Stimulated activated CD8-positive, alpha-beta memory T cell treated with anti-CD3 and anti-CD28 coated beads, Interleukin-4, amount 100 ng/mL, for 48 hours (primary cell): ENCODE measurements at regions not wholly inside any gene's neighbourhood (a gene's known extent, or its start where the extent isn't known, plus 50 kb on each side); places are given as distances from the start of the nearest gene placed in this dataset.
"Not testable (repeated sequence)": the region's sequence is repeated elsewhere in the genome, so short reads cannot be mapped to it uniquely, and the experiment has no call there.

Experiments
- DNase-seq: peaks from one replicate; pipeline ENCODE4 v3.0.0-alpha.2; 2020

DNA sequence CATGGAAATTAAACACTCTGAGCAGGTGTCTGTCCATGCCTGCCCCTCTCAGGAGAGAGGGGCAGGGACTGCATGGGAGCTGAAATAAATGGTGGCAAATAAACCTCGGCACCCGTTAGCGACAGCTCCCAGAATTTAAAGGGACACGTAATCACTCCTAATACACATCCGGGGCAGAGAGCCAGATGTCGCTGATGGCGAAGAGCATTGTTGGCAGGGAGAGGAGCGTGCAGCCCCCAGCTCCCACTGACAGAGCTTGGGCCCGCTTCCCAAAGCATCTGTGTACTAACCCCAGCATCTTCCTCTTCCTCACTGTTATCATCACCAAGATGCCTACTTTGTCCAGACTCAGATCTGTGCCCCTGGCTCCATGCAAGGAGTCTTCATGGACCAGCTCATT is 85.8 kb downstream of the IRX5 start:
- no peak for DNase-seq

DNA sequence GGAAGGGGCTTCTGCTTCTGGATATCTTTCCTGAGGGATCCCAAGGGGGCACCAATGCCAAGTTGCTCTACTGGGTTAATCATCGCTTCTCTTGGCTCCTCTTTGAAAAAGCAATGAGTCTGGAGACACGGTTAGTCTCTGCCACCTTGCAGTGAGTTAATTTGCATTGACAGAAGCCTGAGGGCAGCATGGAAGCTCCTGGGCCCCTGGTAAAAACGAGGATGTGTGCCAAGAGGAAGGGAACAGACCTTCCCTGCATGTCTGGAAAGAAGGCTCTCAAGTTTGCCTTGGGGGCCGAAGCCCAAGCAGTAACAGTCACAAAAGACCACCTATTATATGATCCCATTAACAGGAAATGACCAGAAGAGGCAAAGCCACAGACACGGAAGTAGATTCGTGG is 86.7 kb downstream of the IRX5 start:
- no peak for DNase-seq

GRCh38 chr16:55018881-55019280 is 88.2 kb downstream of the IRX5 start:
- no peak for DNase-seq

DNA sequence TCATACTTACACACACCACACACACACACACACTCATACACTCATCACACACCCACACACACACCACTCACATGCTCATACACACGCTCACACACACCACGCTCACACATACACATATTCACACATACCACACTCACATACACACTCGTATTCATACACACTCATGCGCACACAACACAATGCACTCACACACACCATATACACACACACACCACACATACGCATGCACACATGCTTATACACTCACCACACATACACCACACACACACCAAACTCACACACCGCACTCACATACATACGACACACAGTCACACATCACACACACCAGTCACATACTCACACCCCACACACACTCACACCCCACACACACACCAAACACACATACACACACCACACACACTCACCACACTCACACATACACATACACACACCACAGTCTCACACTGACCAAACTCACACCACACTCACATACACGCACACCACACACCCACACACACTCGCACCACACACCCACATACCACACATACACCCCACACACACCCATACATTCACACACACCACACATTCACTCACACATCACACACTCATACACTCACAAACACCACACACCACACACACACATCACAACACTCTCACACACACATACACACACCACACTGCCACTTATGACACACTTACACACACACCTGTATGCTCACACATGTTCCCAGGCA is 88.9 kb downstream of the IRX5 start:
- DNase-seq, result no peak

DNA sequence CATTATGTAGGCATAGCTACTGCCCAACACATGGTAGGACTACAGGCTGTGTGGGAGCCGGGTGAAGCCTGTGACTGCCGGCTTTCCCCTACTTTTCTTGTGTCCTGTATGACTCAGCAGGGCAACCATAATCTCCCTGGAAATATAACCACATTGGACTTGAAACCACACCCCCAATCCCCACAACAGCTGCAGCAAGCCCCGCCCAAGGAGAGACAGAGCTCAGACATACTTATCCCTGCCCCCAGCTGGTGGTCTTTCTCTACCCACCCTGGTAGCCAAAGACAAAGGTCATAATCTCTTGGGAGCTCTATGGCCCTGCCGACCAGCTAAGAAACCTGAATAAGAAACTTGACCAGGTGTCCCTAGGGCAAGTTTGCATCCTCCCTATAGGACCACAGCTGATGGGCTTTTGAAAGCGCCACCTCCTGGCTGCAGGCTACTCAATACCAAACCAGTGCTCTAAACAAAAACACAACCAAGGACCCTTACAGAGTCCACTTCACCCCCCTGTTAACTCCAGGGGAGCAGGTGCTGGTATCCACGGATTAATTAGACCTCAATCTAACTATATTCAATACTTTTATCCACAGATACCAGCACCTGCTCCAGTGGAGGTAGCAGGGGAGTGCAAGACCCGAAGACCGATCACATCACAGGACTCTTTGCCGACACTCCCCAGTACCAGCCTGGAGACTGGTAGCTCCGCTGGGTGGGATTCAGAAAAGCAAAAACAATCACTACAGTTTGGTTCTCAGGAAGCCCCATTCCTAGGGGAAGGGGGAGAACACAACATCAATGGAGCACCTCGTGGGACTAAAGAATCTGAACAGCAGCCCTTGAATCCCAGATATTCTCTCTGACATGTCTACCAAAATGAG is 91.2 kb downstream of the IRX5 start:
- no peak for DNase-seq

DNA sequence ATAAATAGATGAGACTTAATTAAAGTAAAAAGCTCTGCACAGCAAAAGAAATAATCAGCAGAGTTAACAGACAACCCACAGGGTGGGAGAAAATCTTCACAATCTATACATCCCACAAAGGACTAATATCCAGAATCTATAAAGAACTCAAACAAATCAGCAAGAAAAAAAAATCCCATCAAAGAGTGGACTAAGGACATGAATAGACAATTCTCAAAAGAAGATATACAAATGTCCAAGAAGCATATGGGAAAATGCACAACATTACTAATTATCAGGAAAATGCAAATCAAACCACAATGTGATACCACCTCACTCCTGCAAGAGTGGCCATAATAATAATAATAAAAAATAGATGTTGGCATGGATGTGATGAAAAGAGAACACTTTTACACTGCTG is 96.6 kb downstream of the IRX5 start:
- not testable (repeated sequence) for DNase-seq

DNA sequence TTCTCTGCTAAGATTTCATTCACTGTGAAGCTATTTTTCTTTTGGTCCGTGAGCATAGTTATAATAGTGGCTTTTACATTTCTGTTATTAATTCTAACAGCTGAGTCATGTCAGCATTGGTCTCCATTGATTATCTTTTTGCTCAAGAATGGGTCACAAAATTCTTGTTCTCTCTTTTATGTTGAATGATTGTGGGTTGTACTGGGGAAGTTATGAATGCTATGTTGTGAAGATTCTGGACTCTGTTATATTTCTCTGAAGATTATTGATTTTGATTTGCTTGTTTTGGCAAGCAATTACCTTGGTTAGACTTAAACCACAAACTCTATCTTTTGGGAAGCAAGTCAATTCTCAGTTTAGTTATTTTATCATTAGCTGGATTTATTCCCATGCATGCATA is 98.8 kb downstream of the IRX5 start:
- DNase-seq, result no peak

DNA sequence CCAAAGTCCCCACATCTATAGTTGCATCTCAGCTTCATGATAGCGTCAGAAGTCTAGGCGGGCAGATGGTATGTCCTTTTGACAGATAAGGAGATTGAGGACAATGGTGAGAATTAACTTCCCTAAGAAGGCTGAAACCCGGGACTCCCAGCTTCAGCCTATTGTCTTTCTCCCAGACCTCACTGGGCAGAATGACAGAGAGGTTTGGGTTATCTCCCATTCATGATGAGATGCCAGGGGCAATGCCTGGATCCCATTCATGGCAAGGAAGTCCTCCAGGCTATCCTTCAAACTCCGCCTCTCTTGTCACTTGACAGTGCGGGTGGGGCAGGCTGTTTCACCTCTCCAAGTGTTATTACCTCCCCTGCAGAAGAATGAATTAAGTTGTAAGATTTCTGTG is 100.3 kb downstream of the IRX5 start:
- no peak for DNase-seq

DNA sequence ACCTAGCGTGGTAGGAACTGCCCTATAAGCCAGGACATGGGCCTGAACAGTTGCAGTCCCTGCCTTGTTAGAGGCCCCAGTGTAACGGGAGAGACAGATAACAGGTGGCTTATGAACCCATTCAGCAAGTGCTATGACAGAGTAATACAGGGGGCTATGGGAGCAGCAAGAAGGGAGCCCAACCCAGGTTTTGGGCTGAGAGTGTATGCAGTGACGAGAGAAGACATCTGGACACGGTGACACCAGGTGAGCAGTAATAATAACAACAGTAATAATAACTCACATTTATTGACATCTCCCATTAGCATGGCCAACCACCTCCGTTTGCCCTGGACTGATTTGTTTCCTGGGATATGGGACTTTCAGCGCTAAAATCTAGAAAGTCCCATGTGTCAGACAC is 100.8 kb downstream of the IRX5 start:
- no peak for DNase-seq

DNA sequence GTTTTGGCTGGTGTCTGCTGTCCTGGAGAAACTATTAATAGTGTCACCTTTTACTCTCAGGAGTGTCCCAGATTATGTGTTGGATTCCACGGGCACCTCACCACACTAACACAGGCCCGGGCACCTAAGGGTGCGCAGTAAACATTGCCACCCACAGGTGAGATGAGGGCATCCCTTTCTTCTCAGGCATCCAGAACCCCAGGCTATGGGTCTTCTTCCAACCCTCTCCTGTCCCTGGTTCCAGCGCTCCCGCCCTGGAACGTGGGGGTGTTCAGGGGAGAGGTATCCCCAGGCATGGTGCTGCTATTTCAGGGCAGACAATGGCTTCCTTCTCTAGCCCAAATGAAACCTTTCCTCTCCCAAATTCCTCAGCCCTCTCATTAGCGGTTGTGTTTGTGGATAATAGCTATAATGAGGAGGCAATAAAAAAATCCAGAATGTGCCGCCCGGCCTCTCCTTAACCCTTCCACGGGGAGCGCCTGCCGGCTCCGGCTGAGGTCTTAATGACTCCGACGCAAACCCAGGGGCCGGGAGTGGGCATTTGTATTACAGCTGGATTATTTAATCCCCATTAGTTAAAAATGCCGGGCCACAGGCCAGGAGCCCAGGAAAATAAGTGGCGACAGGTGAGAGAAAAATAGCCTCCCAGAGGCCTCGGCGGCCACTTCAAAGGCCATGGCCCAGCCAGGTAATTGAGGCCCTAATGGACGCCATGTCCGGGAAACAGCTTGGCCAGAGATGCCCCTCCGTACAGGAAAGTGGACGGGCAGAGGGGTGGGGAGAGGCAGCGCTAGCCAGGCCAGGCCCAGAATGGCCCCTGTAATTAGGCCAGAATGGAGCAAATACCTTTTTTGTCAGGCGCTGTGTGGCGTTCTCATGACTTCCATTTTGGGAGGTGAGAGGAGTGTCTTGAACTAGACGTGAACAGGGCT is 102.8 kb downstream of the IRX5 start:
- no peak for DNase-seq

DNA sequence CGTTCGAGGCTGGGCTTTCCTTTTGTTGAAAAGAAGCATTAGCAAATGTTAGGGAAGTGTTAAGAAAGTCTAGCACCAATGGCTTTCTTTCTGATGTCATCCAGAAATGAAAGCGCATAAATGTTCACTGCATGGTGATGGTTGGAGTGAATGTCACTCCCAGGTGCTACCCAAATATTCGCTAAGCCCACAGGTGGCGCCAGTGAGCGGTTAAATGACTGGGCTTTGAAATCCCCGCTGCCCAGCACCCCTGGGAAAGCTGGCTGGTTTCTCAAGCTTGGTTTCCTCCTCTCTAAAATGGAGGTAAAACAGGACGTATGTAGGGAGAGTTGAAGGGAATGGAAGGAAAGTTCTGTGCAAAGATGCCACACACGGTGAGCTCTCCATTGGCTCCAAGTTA is 104.4 kb downstream of the IRX5 start:
- DNase-seq, result peak; percentile 74

DNA sequence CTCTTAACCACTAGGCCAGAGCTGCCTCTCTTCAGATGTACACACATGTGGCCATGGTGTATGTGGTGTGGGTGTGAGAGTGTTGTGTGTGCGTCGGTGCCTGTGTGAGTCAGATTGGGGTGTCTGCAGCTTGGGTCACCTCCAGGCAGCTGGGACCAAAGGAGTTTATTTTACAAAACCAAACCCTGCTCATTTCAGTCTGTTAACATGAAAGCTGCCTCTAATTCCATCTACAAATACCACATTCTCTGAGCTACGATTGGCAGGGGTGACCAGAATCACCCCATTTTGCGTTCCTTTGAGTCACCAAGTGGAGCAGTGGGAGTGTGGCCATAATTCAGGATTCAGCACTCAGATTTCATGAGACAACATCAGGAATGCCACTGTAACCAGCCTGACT is 105.3 kb downstream of the IRX5 start:
- no peak for DNase-seq

DNA sequence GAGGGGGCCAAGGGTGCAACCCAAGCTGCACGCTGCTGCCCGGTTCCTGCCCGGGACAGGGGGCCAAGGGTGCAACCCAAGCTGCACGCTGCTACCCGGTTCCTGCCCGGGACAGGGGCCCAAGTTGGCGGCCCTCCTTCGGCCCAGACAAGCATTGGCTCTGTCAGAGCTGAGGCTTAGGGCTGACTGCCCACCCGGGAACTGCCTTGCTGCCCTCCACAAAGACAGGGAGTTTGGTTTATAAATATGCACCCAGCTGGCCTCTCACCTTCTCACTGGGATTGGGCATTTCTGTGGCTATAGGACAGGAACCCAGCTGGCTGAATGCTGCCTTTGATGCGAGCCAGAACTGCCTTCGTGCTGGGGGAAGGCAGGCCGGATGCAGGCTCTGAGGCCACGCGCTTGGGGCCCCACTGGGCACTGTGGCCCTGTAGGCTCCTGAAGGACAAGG is 105.7 kb downstream of the IRX5 start:
- no peak for DNase-seq

DNA sequence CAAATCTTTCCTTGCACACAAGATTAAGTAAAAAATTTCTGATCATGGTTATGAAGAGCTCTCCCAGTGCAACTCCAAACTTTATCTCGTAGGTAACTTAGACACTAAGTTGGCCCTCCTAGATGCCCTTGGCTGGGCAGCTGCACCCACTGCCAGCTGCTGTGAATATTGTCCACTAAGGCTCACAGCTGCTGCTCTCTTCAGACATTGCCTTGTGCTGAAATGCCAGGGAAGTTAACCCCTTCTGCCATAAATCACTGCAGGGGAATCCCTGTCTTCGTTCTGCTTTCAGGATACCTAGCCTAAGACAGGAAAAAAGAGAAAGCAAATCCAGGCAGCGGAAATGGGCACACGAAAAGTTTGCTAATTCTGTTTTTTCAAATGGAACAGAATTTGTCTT is 106.4 kb downstream of the IRX5 start:
- DNase-seq, result no peak

- no peak for DNase-seq
Observed at GRCh38 chr16:55037966-55038365, 107.3 kb downstream of the IRX5 start.

DNA sequence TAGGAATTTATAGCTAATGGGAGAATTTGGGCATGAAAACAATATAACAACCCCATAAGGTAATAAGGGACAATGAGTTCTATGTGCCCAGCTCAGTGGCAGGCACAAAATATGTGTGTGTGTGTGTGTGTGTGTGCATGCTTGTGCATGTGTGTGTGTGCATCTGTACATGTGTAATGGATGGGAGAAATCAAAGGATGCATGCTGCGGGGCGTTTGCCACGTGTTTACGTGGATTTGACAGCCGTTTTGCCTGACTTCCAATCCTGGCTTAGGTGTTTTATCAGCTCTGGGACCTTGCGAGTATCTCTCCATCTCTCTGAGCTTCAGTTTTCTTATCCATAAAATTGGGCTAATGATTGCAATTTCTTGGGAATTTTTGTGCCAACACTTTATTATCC is 108.4 kb downstream of the IRX5 start:
- DNase-seq, result no peak

DNA sequence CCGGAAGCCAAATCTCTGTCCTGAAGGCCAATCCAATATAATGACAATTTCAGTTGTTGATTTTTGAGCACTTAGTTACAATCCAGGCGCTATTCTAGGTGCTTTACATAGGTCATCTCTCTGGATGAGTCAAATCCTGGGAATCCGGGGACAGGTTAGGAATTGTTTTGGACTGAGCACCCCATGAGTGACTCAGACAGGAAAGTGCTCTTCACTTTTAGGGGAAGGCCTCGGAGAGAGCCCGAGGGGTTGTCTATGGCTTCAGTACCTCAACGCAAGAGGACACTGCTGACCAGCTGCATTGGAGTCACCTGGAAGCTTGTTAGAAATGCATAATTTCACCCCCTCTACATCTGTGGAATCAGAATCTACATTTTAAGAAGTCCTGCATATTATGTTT is 108.8 kb downstream of the IRX5 start:
- DNase-seq, result no peak

DNA sequence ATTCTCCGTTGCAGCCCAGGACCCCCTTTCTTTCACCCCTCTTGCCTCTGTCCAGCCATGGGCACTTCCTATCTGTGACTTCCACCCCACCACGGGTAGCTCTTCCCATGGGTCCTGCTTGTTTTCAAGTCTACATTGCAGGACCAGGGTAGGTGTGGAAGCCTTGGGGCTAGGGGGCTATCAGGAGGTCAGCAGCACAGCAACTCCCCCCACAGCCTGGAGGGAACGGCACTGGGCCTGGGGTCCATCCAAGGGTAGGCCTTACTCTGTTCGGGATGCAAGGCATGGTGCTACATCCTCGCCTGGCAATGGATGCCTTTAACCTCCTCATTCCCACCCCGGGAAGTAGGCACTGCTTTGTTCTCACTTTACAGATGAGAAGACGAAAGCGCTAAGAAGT is 109.3 kb downstream of the IRX5 start:
- DNase-seq, result no peak

GRCh38 chr16:55040366-55041086 is 109.9 kb downstream of the IRX5 start:
- no peak for DNase-seq

DNA sequence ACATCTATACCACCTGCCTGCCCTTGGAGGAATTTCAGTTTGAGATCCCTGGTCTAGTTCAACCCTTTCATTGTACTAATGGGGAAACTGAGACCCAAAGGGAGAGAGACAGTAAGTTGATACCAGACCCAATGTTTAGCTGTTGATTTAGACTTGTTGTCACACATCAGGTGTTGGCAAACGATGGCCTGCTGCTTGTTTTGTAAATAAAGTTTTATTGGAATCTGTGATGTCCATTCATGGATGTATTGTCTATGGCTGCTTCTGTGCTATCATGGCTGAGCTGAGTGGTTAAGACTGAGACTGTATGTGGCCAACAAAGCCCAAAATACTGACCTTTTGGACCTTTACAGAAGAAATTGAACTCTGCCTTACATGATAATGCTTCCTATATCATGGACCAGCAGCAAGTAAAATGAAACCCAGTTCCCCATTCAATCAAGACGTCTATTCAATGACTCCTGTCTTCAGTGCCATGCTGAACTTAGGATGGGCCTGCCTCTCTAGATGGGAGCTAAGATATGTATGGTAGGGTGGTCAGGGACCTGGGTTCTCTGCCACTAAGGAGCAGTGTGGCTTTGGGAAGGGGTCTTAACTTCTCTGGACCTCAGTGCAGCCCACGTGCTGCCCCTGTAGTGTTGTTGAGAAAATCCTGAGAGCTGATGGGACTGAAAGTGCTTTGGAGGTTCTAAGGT is 111.0 kb downstream of the IRX5 start:
- DNase-seq, result no peak

- DNase-seq, result no peak
Observed at GRCh38 chr16:55042556-55043432, 112.1 kb downstream of the IRX5 start.
